ENCODE measurements at regions not wholly inside any gene's neighbourhood (a gene's known extent, or its start where the extent isn't known, plus 50 kb on each side); places are given as distances from the start of the nearest gene placed in this dataset.

GRCh38 chr11:70625582-70626518 lies 227.5 kb downstream of the CTTN start:
- DNase-seq (ENCODE audit: low read depth) = no peak

GRCh38 chr11:70627219-70627618 lies 228.9 kb downstream of the CTTN start:
- DNase-seq (ENCODE audit: low read depth) = no peak

GRCh38 chr11:70628176-70628854 lies 230.0 kb downstream of the CTTN start:
- no peak for DNase-seq (ENCODE audit: low read depth)

- no peak for DNase-seq (ENCODE audit: low read depth)
These were observed 230.8 kb downstream of the CTTN start for GRCh38 chr11:70628855-70629844.

GRCh38 chr11:70630068-70630467 lies 231.7 kb downstream of the CTTN start:
- no peak for DNase-seq (ENCODE audit: low read depth)

- no peak for DNase-seq (ENCODE audit: low read depth)
These were observed 232.7 kb downstream of the CTTN start for GRCh38 chr11:70630816-70631623.

GRCh38 chr11:70631624-70632047 lies 233.3 kb downstream of the CTTN start:
- no peak for DNase-seq (ENCODE audit: low read depth)

- DNase-seq (ENCODE audit: low read depth) = no peak
These were observed 235.3 kb downstream of the CTTN start for GRCh38 chr11:70633610-70634009.

- DNase-seq (ENCODE audit: low read depth) = no peak
These were observed 238.3 kb downstream of the CTTN start for GRCh38 chr11:70636659-70637058.

GRCh38 chr11:70637186-70637800 lies 239.0 kb downstream of the CTTN start:
- no peak for DNase-seq (ENCODE audit: low read depth)

GRCh38 chr11:70637949-70638583 lies 239.7 kb downstream of the CTTN start:
- DNase-seq (ENCODE audit: low read depth) = no peak

- DNase-seq (ENCODE audit: low read depth) = no peak
These were observed 242.1 kb downstream of the CTTN start for GRCh38 chr11:70640408-70640807.

GRCh38 chr11:70641369-70641768 lies 243.0 kb downstream of the CTTN start:
- peak; percentile 13 for DNase-seq (ENCODE audit: low read depth)

GRCh38 chr11:70642266-70642665 lies 243.9 kb downstream of the CTTN start:
- DNase-seq (ENCODE audit: low read depth) = no peak

GRCh38 chr11:70643642-70644041 lies 245.3 kb downstream of the CTTN start:
- no peak for DNase-seq (ENCODE audit: low read depth)

- no peak for DNase-seq (ENCODE audit: low read depth)
These were observed 246.2 kb downstream of the CTTN start for GRCh38 chr11:70644343-70645060.

- DNase-seq (ENCODE audit: low read depth) = no peak
These were observed 247.2 kb downstream of the CTTN start for GRCh38 chr11:70645537-70645936.

GRCh38 chr11:70646272-70647049 lies 248.1 kb downstream of the CTTN start:
- no peak for DNase-seq (ENCODE audit: low read depth)

Data from HT1080 (cell line).